Right atrium auricular region (tissue), 2 donors: ENCODE measurements at regions not wholly inside any gene's neighbourhood (a gene's known extent, or its start where the extent isn't known, plus 50 kb on each side); places are given as distances from the start of the nearest gene placed in this dataset.
"Not testable (repeated sequence)": the region's sequence is repeated elsewhere in the genome, so short reads cannot be mapped to it uniquely, and the experiment has no call there.

Experiments used
- DNase-seq: peaks from one replicate; pipeline ENCODE4 v3.0.0-alpha.2; 2019; ENCODE audit warnings: low spot score
- H3K27ac ChIP-seq, 2 donors: fragments of 200-600 bp; sonication (generic); 1 replicate in 1 of 2; 2 replicates in 1 of 2; pipeline ENCODE4 v1.5.1; 2016 to 2019
- H3K27me3 ChIP-seq, 2 donors: fragments of 200-600 bp; sonication (generic); one replicate each; pipeline versions ENCODE4 v1.5.1 to v1.6.0; 2017 to 2019
- H3K36me3 ChIP-seq: fragments of 200-600 bp; sonication (generic); one replicate; pipeline ENCODE4 v1.5.1; 2016
- H3K4me1 ChIP-seq, 2 donors: fragments of 200-600 bp; sonication (generic); one replicate each; pipeline versions ENCODE4 v1.5.1 to v1.6.0; 2017 to 2019
- H3K4me3 ChIP-seq, 2 donors: fragments of 200-600 bp; sonication (generic); 1 replicate in 1 of 2; 2 replicates in 1 of 2; pipeline ENCODE4 v1.5.1; 2017 to 2019; ENCODE audit warnings: mild to moderate bottlenecking in 1 of 2, moderate library complexity in 1 of 2
- H3K9me3 ChIP-seq, 2 donors: fragments of 200-600 bp; sonication (generic); one replicate each; pipeline ENCODE4 v1.5.1; 2019
- TF ChIP-seq, protein P1 (sequence below), 2 donors: fragments of 200-600 bp; sonication (generic); IDR thresholded peaks; one replicate each; pipeline ENCODE4 v1.5.1; 2019; ENCODE audit warnings: antibody characterized with exemption in 2 of 2

DNA sequence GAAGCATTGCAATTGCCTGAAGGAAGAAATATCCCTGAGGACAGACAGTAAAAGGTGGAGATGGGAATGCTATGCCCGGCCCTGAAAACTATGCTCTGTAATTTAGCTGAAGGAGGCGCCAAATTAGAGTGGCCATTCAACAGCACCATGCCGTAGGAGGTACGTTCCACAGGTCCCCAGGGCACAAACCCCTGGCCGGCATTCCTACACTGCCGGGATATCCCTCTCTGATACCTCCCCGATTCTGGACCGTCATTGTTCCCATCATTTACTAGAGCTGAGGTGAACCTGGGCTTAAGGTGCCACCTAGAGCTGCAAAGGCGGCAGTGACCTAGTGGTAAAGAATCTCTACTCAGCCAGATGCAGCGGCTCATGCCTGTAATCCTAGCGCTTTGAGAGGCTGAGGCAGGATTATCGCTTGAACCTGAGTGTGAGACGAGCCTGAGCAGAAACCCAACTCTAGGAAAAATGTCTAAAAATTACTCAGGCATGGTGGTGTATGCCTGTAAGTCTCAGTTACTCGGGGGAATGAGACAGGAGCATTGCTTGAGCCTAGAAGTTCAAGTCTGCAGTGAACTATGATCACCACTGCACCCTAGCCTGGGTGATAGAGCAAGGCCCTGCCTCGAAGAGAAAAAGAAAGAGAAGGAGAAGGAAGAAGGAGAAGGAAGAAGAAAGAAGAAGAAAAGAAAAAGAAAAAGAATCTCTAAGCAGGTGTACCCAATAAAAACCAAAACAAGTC lies 53.0 kb upstream of the TNKS2 start:
- DNase-seq = no peak
- no peaks in the 10 kb centered on the region for H3K27me3 ChIP-seq

DNA sequence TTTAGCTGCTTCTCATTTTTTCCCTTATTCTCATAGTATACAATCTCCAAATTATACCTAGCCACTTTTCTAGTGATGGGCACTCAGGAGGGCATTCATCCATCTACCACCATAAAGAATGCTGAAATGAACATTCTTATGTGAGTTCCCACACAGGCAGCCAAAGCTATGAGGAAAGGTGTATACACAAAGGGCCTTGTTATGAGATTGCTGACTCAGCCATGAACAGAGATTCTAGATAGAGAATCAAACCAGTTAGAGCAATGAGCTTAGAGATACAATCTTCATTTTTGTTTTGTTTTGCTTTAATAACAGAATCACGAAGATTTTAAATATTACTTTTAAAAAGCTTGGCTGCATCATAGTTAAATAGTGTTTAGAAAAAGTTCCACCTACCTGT lies 54.8 kb upstream of the TNKS2 start:
- TF ChIP-seq, protein P1, sequence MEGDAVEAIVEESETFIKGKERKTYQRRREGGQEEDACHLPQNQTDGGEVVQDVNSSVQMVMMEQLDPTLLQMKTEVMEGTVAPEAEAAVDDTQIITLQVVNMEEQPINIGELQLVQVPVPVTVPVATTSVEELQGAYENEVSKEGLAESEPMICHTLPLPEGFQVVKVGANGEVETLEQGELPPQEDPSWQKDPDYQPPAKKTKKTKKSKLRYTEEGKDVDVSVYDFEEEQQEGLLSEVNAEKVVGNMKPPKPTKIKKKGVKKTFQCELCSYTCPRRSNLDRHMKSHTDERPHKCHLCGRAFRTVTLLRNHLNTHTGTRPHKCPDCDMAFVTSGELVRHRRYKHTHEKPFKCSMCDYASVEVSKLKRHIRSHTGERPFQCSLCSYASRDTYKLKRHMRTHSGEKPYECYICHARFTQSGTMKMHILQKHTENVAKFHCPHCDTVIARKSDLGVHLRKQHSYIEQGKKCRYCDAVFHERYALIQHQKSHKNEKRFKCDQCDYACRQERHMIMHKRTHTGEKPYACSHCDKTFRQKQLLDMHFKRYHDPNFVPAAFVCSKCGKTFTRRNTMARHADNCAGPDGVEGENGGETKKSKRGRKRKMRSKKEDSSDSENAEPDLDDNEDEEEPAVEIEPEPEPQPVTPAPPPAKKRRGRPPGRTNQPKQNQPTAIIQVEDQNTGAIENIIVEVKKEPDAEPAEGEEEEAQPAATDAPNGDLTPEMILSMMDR (IDR thresholded peaks at IDR 0.05) = no peak
- Histone ChIP-seq H3K27ac (no peak overlapping the region), H3K27me3 (no peaks in the 10 kb centered on the region), H3K4me1 (no peaks in the 10 kb centered on the region), H3K36me3 (no peaks in the 10 kb centered on the region), H3K4me3 (no peak overlapping the region), H3K9me3 (peaks cover 0 to 6% of the 10 kb centered on the region in 2 donors)
- no peak for DNase-seq

More for the DNA sequence above, 53.0 kb upstream of the TNKS2 start:
- Histone ChIP-seq H3K36me3 (no peaks in the 10 kb centered on the region), H3K4me1 (no peaks in the 10 kb centered on the region), H3K9me3 (peaks cover 0 to 6% of the 10 kb centered on the region in 2 donors), H3K27ac (no peak overlapping the region), H3K4me3 (no peak overlapping the region)
- TF ChIP-seq, protein P1 (IDR thresholded peaks at IDR 0.05) = peak; percentile 13 to 45

DNA sequence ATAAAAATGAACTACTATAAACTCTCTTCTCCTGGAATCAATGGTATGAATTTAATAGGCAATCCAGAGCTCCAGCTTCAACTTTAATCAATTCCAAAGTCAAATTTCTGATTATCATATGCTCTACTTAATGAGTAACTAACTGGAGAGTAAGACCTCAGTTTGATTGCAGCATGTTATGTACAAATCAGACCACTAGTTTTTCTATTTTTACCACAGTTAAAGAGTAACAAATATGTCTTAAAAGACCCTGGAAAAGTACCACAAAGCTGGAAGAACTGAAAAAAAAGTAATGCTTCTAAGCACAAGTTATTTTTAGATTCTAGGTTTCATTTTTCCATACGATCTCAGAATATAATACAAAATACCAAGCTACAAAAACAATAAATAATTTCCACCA lies 56.0 kb upstream of the TNKS2 start:
- H3K4me1 ChIP-seq = no peaks in the 10 kb centered on the region
- DNase-seq = no peak
- no peaks in the 10 kb centered on the region for H3K27me3 ChIP-seq
- H3K36me3 ChIP-seq = no peaks in the 10 kb centered on the region
- no peak overlapping the region for H3K27ac ChIP-seq
- no peak overlapping the region for H3K4me3 ChIP-seq
- TF ChIP-seq, protein P1 (IDR thresholded peaks at IDR 0.05) = no peak
- no peaks in the 10 kb centered on the region for H3K9me3 ChIP-seq

DNA sequence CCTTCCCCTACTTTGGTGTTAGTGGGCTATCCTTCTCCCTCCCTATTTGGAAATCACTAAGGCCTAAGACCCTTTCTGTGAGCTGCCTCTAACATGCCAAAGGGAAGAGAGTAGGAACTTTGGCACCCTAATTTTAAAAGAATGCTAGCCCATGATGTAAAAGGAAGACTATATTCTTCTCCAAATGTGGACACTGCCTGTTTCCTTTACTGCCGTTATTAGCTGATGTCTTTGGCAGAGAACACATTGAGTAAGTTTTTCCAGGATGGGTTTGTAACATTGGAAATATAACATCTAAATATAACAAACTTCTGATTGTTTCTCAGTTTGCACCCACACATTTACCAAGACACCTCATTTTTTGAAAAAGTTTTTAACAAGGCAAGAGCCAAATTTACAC lies 56.9 kb upstream of the TNKS2 start:
- no peaks in the 10 kb centered on the region for H3K27me3 ChIP-seq
- no peaks in the 10 kb centered on the region for H3K4me1 ChIP-seq
- H3K9me3 ChIP-seq = no peaks in the 10 kb centered on the region
- H3K27ac ChIP-seq = no peak overlapping the region
- no peaks in the 10 kb centered on the region for H3K36me3 ChIP-seq
- no peak for DNase-seq
- TF ChIP-seq, protein P1 (IDR thresholded peaks at IDR 0.05) = no peak
- H3K4me3 ChIP-seq = no peak overlapping the region

DNA sequence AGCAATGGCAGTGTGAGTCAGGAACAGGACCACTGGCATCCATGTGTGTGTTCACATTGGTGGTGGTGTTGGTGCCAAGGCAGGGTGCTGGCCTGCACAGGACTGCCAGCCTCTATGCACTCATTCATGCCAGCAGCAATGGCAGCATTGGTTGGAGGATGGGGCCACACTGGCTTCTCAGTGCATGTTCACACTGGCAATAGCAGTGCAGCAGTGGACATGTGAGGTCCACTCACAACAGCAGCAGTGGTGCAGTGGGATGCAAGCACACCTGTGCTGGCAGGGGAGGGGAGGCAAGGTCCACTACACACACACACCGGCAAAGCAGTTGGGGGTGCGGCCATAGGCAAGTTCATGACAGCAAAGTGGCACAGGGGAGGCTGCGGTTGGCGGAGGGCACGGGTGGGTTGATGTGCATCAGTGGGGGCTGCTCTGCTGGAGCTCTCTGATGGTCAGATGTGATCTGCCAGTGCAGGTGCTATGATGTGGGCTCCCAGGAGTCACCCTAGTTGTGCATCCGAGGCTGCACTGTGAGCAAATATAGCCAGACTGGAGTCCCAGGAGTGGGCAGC lies 57.8 kb upstream of the TNKS2 start:
- Histone ChIP-seq H3K4me3 (no peak overlapping the region), H3K27me3 (no peaks in the 10 kb centered on the region), H3K27ac (no peak overlapping the region), H3K4me1 (no peaks in the 10 kb centered on the region), H3K36me3 (no peaks in the 10 kb centered on the region), H3K9me3 (no peaks in the 10 kb centered on the region)
- no peak for DNase-seq
- TF ChIP-seq, protein P1 (IDR thresholded peaks at IDR 0.05) = no peak

DNA sequence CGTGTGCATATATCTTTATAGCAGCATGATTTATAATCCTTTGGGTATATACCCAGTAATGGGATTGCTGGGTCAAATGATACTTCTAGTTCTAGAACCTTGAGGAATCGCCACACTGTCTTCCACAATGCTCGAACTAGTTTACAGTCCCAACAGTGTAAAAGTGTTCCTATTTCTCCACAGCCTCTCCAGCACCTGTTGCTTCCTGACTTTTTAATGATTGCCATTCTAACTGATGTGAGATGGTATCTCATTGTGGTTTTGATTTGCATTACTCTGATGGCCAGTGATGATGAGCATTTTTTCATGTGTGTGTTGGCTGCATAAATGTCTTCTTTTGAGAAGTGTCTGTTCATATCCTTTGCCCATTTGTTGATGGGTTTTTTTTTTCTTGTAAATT lies 66.0 kb upstream of the TNKS2 start:
- not testable (repeated sequence) for H3K27me3 ChIP-seq, H3K4me1 ChIP-seq, H3K36me3 ChIP-seq, H3K27ac ChIP-seq, DNase-seq, H3K4me3 ChIP-seq, H3K9me3 ChIP-seq

DNA sequence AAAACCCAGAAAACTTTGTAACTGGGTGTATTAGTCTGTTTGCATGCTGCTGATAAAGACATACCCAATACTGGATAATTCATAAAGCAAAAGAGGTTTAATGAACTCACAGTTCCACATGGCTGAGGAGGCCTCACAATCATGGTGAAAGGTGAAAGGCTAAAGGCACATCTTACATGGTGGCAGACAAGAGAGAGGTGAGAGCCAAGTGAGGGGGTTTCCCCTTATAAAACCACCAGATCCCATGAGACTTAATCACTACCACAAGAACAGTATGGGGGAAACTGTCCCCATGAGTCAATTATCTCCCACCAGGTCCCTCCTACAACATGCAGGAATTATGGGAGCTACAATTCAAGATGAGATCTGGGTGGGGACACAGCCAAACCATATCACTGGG lies 68.9 kb upstream of the TNKS2 start:
- not testable (repeated sequence) for H3K27me3 ChIP-seq, H3K9me3 ChIP-seq, H3K4me1 ChIP-seq, DNase-seq, H3K36me3 ChIP-seq, H3K27ac ChIP-seq, H3K4me3 ChIP-seq
